Fibroblast of lung (primary cell): ENCODE measurements at regions not wholly inside any gene's neighbourhood (a gene's known extent, or its start where the extent isn't known, plus 50 kb on each side); places are given as distances from the start of the nearest gene placed in this dataset.

Source experiments
- DNase-seq, 2 donors: peaks; one replicate each; pipeline versions ENCODE4 v3.0.0 to v3.0.0-alpha.2; 2010; ENCODE audit warnings: low read depth in 2 of 2
- H2AFZ ChIP-seq: 2 replicates; pipeline ENCODE4 v1.5.1; 2012; ENCODE audit warnings: low read length, control low read depth, inconsistent platforms
- H3K27ac ChIP-seq: 2 replicates; pipeline ENCODE4 v1.5.1; 2011; ENCODE audit warnings: low read length, control low read depth; ENCODE audit not compliant: insufficient read depth
- H3K27me3 ChIP-seq: 2 replicates; pipeline ENCODE4 v1.5.1; 2011; ENCODE audit warnings: mild to moderate bottlenecking, low read length; ENCODE audit not compliant: control insufficient read depth, insufficient read depth
- H3K36me3 ChIP-seq: 2 replicates; pipeline ENCODE4 v1.5.1; 2011; ENCODE audit warnings: low read length; ENCODE audit not compliant: control insufficient read depth, insufficient read depth
- H3K4me1 ChIP-seq: 2 replicates; pipeline ENCODE4 v1.5.1; 2011; ENCODE audit warnings: low read length; ENCODE audit not compliant: control insufficient read depth, insufficient read depth; ENCODE audit errors: extremely low read depth
- H3K4me2 ChIP-seq: 2 replicates; pipeline ENCODE4 v1.5.1; 2011; ENCODE audit warnings: low read length, control low read depth; ENCODE audit not compliant: insufficient read depth; ENCODE audit errors: extremely low read depth
- H3K4me3 ChIP-seq, 4 experiments: fragments of 200-600 bp in 1 of 4; sonication (generic) in 1 of 4; replicated peaks in 1 of 4; 2 replicates each; pipeline ENCODE4 v1.5.1; 2011 to 2016; ENCODE audit warnings: low read length in 4 of 4, low read depth in 3 of 4, mild to moderate bottlenecking in 3 of 4, control low read depth in 2 of 4, inconsistent platforms in 1 of 4, mixed read lengths in 1 of 4; ENCODE audit not compliant: insufficient read depth in 1 of 4; ENCODE audit errors: control extremely low read depth in 1 of 4
- H3K79me2 ChIP-seq: 2 replicates; pipeline ENCODE4 v1.5.1; 2012; ENCODE audit warnings: mild to moderate bottlenecking, low read length, inconsistent platforms; ENCODE audit not compliant: control insufficient read depth, insufficient read depth
- H3K9ac ChIP-seq: 2 replicates; pipeline ENCODE4 v1.5.1; 2011; ENCODE audit warnings: mild to moderate bottlenecking, low read length, control low read depth; ENCODE audit not compliant: insufficient read depth
- H3K9me3 ChIP-seq: 2 replicates; pipeline ENCODE4 v1.5.1; 2012; ENCODE audit warnings: low read depth, low read length; ENCODE audit not compliant: control insufficient read depth, insufficient read depth
- H4K20me1 ChIP-seq: 2 replicates; pipeline ENCODE4 v1.5.1; 2011; ENCODE audit warnings: low read length; ENCODE audit not compliant: control insufficient read depth, insufficient read depth; ENCODE audit errors: extremely low read depth
- CTCF ChIP-seq, 2 donors: IDR thresholded peaks in 1 of 2; conservative IDR thresholded peaks in 1 of 2; 1 replicate in 1 of 2; 2 replicates in 1 of 2; pipeline ENCODE4 v1.5.1; 2011 to 2012; ENCODE audit warnings: low read length in 2 of 2, control low read depth in 1 of 2, inconsistent platforms in 1 of 2, low read depth in 1 of 2, mild to moderate bottlenecking in 1 of 2
- EZH2 ChIP-seq: IDR thresholded peaks from 2 replicates; pipeline ENCODE4 v1.5.1; 2012; ENCODE audit warnings: low read length, control low read depth, mild to moderate bottlenecking; ENCODE audit errors: missing control alignments

DNA sequence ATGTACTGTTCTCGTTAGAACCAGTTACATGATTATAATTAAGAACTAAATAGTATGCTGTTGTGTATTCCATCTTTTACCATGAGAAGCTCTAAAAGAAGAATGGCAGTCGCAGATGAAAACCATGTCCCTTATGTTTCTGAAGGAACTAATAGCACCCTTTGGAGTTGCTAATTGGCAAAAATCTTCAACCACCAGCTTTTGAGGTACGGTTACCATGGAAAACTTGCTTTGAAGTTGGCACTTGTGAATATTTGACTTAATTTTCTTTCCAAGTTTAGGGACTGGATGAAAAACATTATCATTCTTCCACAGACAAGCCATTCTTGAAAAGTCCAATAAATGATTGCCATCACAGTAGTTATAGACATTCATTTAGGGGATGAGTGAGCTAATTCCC lies 666.6 kb upstream of the ROBO1 start:
- Histone ChIP-seq H3K4me1 (no peaks in the 10 kb centered on the region), H3K79me2 (no peaks in the 10 kb centered on the region), H3K4me2 (no peak overlapping the region), H3K36me3 (no peaks in the 10 kb centered on the region), H3K27ac (no peak overlapping the region), H3K9me3 (no peaks in the 10 kb centered on the region), H2AFZ (no peak overlapping the region), H3K27me3 (no peaks in the 10 kb centered on the region), H4K20me1 (no peaks in the 10 kb centered on the region), H3K4me3 (no peak overlapping the region), H3K9ac (no peak overlapping the region)
- no peak for DNase-seq
- no peak for TF ChIP-seq EZH2
- no peak for TF ChIP-seq CTCF (conservative IDR thresholded peaks at IDR 0.05 in 1 of 2, IDR thresholded peaks at IDR 0.05 in 1 of 2; ENCODE audit: low read depth in 1 of 2, low read length in 2 of 2)

- H3K36me3 ChIP-seq = no peaks in the 10 kb centered on the region
- no peaks in the 10 kb centered on the region for H3K4me1 ChIP-seq
- H4K20me1 ChIP-seq = no peaks in the 10 kb centered on the region
Observed at GRCh38 chr3:80424951-80425350, 657.2 kb upstream of the ROBO1 start.

DNA sequence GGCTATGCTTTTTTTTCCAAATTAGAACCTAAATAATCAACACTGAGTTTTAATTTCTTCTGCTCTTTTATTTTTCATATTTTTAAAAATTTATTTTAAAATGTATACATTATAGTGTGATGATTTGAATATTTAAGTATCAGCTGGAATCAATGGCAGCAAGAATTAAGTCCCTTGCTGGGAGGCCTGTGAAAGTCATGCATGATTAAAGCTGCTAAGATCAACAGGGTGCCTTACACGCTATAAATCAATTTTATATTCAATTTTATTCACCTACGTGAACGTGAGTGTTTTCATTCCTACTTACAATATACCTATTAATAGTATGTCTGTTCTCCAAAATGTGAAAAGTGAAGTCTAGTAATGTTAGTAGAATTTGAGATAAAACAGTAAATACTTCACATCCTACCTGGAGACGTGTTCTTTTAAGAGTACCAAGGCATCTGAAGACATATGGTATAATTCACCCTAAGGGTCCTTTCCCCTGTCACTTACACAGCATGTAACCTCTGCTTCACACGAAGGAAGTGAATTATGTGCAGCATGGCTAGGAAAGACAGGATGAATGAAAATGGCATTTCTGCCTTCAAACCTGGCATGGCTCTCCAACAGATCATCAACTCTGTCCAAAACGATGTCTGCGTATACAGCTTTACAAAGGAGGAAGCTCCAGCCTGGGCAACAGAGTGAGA lies 640.4 kb upstream of the ROBO1 start:
- Histone ChIP-seq H3K4me1 (no peaks in the 10 kb centered on the region), H3K36me3 (no peaks in the 10 kb centered on the region), H4K20me1 (no peaks in the 10 kb centered on the region), H3K4me3 (no peak overlapping the region), H2AFZ (no peak overlapping the region), H3K27ac (no peak overlapping the region), H3K79me2 (no peaks in the 10 kb centered on the region), H3K4me2 (no peak overlapping the region), H3K9ac (no peak overlapping the region), H3K9me3 (no peaks in the 10 kb centered on the region), H3K27me3 (no peaks in the 10 kb centered on the region)
- TF ChIP-seq EZH2 (no peak), CTCF (conservative IDR thresholded peaks at IDR 0.05 in 1 of 2, IDR thresholded peaks at IDR 0.05 in 1 of 2; ENCODE audit: low read depth in 1 of 2, low read length in 2 of 2) (no peak)
- no peak for DNase-seq

More at GRCh38 chr3:80424951-80425350, 657.2 kb upstream of the ROBO1 start:
- no peak overlapping the region for H2AFZ ChIP-seq
- DNase-seq = peak in 1 of 2 donors; percentile 21
- H3K4me2 ChIP-seq = no peak overlapping the region
- H3K4me3 ChIP-seq = no peak overlapping the region
- TF ChIP-seq EZH2 = no peak
- no peak for TF ChIP-seq CTCF (conservative IDR thresholded peaks at IDR 0.05 in 1 of 2, IDR thresholded peaks at IDR 0.05 in 1 of 2; ENCODE audit: low read depth in 1 of 2, low read length in 2 of 2)
- no peak overlapping the region for H3K9ac ChIP-seq
- H3K9me3 ChIP-seq = no peaks in the 10 kb centered on the region
- no peaks in the 10 kb centered on the region for H3K79me2 ChIP-seq
- H3K27me3 ChIP-seq = no peaks in the 10 kb centered on the region
- H3K27ac ChIP-seq = no peak overlapping the region
